ENCODE measurements at regions not wholly inside any gene's neighbourhood (a gene's known extent, or its start where the extent isn't known, plus 50 kb on each side); places are given as distances from the start of the nearest gene placed in this dataset.

DNA sequence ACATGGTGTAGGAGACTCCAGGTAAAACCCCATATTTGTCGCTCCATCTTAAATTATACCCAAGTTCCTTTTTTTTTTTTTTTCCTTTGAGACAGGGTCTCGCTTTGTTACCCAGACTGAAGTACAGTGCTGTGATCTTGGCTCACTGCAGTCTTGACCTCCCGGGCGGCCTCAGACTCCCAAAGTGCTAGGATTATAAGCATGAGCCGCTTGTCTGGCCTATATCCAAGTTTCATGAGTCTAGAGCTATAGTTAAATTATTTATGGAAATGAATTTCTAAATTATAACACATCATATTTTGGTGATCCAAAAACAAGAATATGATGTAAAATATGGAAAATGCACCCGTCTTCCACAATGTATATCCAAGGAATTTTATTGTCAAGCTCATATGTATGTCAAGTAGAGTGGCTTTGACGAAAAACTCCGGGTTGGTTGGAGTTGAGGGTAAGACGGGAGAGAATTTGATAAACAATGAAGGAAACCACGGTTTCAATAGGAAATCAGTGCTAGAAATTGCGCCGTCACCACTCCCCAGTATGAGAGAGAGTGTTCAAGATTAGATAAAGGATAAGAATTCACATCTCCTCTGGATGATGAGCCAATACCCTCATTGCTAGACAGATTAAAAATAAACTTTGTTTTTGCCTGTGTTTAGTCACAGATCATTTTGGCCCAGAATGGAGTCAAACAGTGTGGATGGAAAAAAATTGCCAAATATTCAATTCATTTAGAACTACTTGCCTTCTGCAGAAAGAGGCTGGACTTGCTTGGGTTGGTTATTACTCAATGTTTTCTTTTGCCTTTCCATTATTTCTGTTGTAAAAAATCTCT lies 209.2 kb upstream of the NR2F2 start:
- TF ChIP-seq, protein P1, sequence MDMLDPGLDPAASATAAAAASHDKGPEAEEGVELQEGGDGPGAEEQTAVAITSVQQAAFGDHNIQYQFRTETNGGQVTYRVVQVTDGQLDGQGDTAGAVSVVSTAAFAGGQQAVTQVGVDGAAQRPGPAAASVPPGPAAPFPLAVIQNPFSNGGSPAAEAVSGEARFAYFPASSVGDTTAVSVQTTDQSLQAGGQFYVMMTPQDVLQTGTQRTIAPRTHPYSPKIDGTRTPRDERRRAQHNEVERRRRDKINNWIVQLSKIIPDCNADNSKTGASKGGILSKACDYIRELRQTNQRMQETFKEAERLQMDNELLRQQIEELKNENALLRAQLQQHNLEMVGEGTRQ (IDR thresholded peaks at IDR 0.05; ENCODE audit: borderline replicate concordance, low read depth, low read length), result no peak
- TF ChIP-seq FOSL2 (IDR thresholded peaks at IDR 0.05; ENCODE audit: borderline replicate concordance, low read depth) (no peak), NRF1 (IDR thresholded peaks at IDR 0.05; ENCODE audit: low read depth, low read length) (no peak), SIN3A (IDR thresholded peaks at IDR 0.05; ENCODE audit: borderline replicate concordance, low read depth, low read length) (no peak), EZH2phosphoT487 (IDR thresholded peaks at IDR 0.05; ENCODE audit: borderline replicate concordance, low read depth) (no peak), FOXM1 (IDR thresholded peaks at IDR 0.05; ENCODE audit: low read depth) (no peak)
- TF ChIP-seq, protein P2, sequence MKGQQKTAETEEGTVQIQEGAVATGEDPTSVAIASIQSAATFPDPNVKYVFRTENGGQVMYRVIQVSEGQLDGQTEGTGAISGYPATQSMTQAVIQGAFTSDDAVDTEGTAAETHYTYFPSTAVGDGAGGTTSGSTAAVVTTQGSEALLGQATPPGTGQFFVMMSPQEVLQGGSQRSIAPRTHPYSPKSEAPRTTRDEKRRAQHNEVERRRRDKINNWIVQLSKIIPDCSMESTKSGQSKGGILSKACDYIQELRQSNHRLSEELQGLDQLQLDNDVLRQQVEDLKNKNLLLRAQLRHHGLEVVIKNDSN (IDR thresholded peaks at IDR 0.05; ENCODE audit: borderline replicate concordance, low read depth), result no peak
- TF ChIP-seq, protein P3, sequence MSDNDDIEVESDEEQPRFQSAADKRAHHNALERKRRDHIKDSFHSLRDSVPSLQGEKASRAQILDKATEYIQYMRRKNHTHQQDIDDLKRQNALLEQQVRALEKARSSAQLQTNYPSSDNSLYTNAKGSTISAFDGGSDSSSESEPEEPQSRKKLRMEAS (IDR thresholded peaks at IDR 0.05; ENCODE audit: low read depth), result no peak
- no peaks in the 10 kb centered on the region for H3K27me3 ChIP-seq (ENCODE audit: insufficient read depth)
- no peaks in the 10 kb centered on the region for H3K9me2 ChIP-seq
- no peak overlapping the region for H3K4me2 ChIP-seq
- no peaks in the 10 kb centered on the region for H3F3A ChIP-seq (replicated peaks; ENCODE audit: insufficient read depth)
- 16% methylated on average over 12 of the region's 12 CpGs for WGBS (ENCODE audit: low lambda C conversion rate)
- ChIA-PET POLR2A (no interaction called here), CTCF (no interaction called here)
- DNase-seq, result no peak
- H3K4me1 ChIP-seq (ENCODE audit: control insufficient read depth in 1 of 2, insufficient read depth in 2 of 2, low read depth in 1 of 2, low read length in 1 of 2), result no peaks in the 10 kb centered on the region
- H2AFZ ChIP-seq (ENCODE audit: low read depth), result no peak overlapping the region
- H4K20me1 ChIP-seq (ENCODE audit: insufficient read depth), result no peaks in the 10 kb centered on the region
- no peak overlapping the region for H3K9ac ChIP-seq
- no peak overlapping the region for H3K27ac ChIP-seq (ENCODE audit: low read depth in 2 of 2, low read length in 1 of 2)
- no peaks in the 10 kb centered on the region for H3K79me2 ChIP-seq (ENCODE audit: insufficient read depth)
- no peaks in the 10 kb centered on the region for H3K9me3 ChIP-seq
- H3K4me3 ChIP-seq (ENCODE audit: low read depth in 2 of 2, low read length in 1 of 2), result no peak overlapping the region
- no peaks in the 10 kb centered on the region for H3K36me3 ChIP-seq (replicated peaks in 1 of 2; ENCODE audit: control insufficient read depth in 1 of 2, insufficient read depth in 2 of 2, low read length in 1 of 2)

DNA sequence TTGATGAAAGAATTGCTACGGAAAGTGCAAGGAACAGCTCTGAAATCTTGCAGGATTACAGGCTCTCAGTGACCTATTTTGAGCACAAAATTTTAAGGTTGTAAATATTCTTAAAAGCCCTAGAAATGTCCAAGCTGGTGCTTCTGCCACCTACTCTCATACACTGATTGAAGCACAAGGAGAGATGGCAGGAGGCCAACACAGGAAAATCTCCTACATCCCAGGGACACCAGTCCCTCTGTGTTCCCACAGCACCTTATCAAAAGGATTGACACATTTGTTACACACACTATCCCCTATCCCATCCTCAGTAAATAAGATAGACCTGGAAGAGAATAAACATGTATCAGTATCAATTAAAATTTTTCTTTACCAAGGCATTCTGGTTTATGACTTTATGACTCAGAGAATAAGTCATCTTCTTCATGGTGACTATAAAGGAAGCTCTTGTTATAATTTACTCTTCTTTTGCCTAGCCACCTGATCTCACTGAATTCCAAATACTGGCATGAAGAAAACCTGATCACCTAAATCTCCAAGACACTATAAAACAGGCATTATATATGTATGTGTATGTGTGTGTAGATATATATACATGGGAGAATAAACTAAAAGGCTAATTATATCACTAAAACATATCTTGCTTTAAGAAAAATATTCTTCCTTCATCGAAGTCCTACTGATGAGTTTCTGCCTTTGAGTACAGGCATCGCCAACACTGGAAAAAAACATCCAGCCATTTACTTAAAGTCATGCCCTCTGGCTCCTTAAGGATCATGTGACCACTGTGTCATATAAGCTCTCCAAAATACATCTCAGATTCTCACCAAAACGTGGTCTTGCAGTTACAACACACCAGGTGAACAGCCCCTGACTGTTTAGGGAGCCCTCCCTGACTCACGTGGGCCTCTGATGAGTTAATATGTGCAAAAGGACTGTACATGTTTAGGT lies 208.1 kb upstream of the NR2F2 start:
- no peaks in the 10 kb centered on the region for H3K9me3 ChIP-seq
- no peaks in the 10 kb centered on the region for H3K9me2 ChIP-seq
- no peaks in the 10 kb centered on the region for H3K4me1 ChIP-seq (ENCODE audit: control insufficient read depth in 1 of 2, insufficient read depth in 2 of 2, low read depth in 1 of 2, low read length in 1 of 2)
- no peak overlapping the region for H3K4me2 ChIP-seq
- WGBS (ENCODE audit: low lambda C conversion rate), result 22% methylated on average over 5 of the region's 5 CpGs
- CTCF ChIA-PET, result no interaction called here
- H3K27me3 ChIP-seq (ENCODE audit: insufficient read depth), result no peaks in the 10 kb centered on the region
- no peak overlapping the region for H3K27ac ChIP-seq (ENCODE audit: low read depth in 2 of 2, low read length in 1 of 2)
- no peaks in the 10 kb centered on the region for H4K20me1 ChIP-seq (ENCODE audit: insufficient read depth)
- H2AFZ ChIP-seq (ENCODE audit: low read depth), result no peak overlapping the region
- H3F3A ChIP-seq (replicated peaks; ENCODE audit: insufficient read depth), result no peaks in the 10 kb centered on the region
- no peak for DNase-seq
- H3K9ac ChIP-seq, result no peak overlapping the region
- POLR2A ChIA-PET, result no interaction called here
- no peaks in the 10 kb centered on the region for H3K36me3 ChIP-seq (replicated peaks in 1 of 2; ENCODE audit: control insufficient read depth in 1 of 2, insufficient read depth in 2 of 2, low read length in 1 of 2)
- H3K79me2 ChIP-seq (ENCODE audit: insufficient read depth), result no peaks in the 10 kb centered on the region
- no peak overlapping the region for H3K4me3 ChIP-seq (ENCODE audit: low read depth in 2 of 2, low read length in 1 of 2)
- TF ChIP-seq, protein P4, sequence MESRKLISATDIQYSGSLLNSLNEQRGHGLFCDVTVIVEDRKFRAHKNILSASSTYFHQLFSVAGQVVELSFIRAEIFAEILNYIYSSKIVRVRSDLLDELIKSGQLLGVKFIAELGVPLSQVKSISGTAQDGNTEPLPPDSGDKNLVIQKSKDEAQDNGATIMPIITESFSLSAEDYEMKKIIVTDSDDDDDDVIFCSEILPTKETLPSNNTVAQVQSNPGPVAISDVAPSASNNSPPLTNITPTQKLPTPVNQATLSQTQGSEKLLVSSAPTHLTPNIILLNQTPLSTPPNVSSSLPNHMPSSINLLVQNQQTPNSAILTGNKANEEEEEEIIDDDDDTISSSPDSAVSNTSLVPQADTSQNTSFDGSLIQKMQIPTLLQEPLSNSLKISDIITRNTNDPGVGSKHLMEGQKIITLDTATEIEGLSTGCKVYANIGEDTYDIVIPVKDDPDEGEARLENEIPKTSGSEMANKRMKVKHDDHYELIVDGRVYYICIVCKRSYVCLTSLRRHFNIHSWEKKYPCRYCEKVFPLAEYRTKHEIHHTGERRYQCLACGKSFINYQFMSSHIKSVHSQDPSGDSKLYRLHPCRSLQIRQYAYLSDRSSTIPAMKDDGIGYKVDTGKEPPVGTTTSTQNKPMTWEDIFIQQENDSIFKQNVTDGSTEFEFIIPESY (IDR thresholded peaks at IDR 0.05; ENCODE audit: borderline replicate concordance, low read depth), result no peak
- TF ChIP-seq TAF1 (IDR thresholded peaks at IDR 0.05; ENCODE audit: borderline replicate concordance, low read depth, low read length) (no peak), SMC3 (IDR thresholded peaks at IDR 0.05; ENCODE audit: low read depth, low read length) (no peak), TCF12 (IDR thresholded peaks at IDR 0.05) (no peak), POLR2AphosphoS5 (IDR thresholded peaks at IDR 0.05; ENCODE audit: low read depth, low read length) (no peak)
- TF ChIP-seq, protein P5, sequence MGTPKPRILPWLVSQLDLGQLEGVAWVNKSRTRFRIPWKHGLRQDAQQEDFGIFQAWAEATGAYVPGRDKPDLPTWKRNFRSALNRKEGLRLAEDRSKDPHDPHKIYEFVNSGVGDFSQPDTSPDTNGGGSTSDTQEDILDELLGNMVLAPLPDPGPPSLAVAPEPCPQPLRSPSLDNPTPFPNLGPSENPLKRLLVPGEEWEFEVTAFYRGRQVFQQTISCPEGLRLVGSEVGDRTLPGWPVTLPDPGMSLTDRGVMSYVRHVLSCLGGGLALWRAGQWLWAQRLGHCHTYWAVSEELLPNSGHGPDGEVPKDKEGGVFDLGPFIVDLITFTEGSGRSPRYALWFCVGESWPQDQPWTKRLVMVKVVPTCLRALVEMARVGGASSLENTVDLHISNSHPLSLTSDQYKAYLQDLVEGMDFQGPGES (IDR thresholded peaks at IDR 0.05; ENCODE audit: low read depth, low read length), result no peak
- TF ChIP-seq, protein P6, sequence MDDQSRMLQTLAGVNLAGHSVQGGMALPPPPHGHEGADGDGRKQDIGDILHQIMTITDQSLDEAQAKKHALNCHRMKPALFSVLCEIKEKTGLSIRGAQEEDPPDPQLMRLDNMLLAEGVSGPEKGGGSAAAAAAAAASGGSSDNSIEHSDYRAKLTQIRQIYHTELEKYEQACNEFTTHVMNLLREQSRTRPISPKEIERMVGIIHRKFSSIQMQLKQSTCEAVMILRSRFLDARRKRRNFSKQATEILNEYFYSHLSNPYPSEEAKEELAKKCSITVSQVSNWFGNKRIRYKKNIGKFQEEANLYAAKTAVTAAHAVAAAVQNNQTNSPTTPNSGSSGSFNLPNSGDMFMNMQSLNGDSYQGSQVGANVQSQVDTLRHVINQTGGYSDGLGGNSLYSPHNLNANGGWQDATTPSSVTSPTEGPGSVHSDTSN (IDR thresholded peaks at IDR 0.05), result no peak
- TF ChIP-seq, protein P7, sequence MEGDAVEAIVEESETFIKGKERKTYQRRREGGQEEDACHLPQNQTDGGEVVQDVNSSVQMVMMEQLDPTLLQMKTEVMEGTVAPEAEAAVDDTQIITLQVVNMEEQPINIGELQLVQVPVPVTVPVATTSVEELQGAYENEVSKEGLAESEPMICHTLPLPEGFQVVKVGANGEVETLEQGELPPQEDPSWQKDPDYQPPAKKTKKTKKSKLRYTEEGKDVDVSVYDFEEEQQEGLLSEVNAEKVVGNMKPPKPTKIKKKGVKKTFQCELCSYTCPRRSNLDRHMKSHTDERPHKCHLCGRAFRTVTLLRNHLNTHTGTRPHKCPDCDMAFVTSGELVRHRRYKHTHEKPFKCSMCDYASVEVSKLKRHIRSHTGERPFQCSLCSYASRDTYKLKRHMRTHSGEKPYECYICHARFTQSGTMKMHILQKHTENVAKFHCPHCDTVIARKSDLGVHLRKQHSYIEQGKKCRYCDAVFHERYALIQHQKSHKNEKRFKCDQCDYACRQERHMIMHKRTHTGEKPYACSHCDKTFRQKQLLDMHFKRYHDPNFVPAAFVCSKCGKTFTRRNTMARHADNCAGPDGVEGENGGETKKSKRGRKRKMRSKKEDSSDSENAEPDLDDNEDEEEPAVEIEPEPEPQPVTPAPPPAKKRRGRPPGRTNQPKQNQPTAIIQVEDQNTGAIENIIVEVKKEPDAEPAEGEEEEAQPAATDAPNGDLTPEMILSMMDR (IDR thresholded peaks at IDR 0.05), result no peak
